ENCODE measurements at regions not wholly inside any gene's neighbourhood (a gene's known extent, or its start where the extent isn't known, plus 50 kb on each side); places are given as distances from the start of the nearest gene placed in this dataset.

- TF ChIP-seq CTCF (IDR thresholded peaks at IDR 0.05) = no peak
- Histone ChIP-seq H3K4me1 (no peaks in the 10 kb centered on the region), H3K36me3 (no peaks in the 10 kb centered on the region), H3K9me3 (no peaks in the 10 kb centered on the region), H3K27ac (no peak overlapping the region), H3K27me3 (no peaks in the 10 kb centered on the region), H3K4me3 (no peak overlapping the region)
- intact Hi-C loops (cut with DNase I) = no loop called here
- 73 to 82% methylated on average over 3 of the region's 3 CpGs for WGBS, 2 donors
- DNase-seq (no peak), FAIRE-seq (no peak), ATAC-seq (no peak)
These were observed 64.0 kb upstream of the PLXNA2 start for GRCh38 chr1:208308221-208308620.

GRCh38 chr1:208309771-208310170 is 65.6 kb upstream of the PLXNA2 start:
- Histone ChIP-seq H3K4me3 (no peak overlapping the region), H3K27ac (no peak overlapping the region), H3K36me3 (no peaks in the 10 kb centered on the region), H3K27me3 (no peaks in the 10 kb centered on the region), H3K4me1 (no peaks in the 10 kb centered on the region), H3K9me3 (no peaks in the 10 kb centered on the region)
- no peak for DNase-seq
- no peak for FAIRE-seq
- no peak for ATAC-seq
- intact Hi-C loops (cut with DNase I) = no loop called here
- 65 to 80% methylated on average over 7 of the region's 7 CpGs for WGBS, 2 donors
- TF ChIP-seq CTCF (IDR thresholded peaks at IDR 0.05) = no peak

GRCh38 chr1:208312706-208313105 is 68.5 kb upstream of the PLXNA2 start:
- Histone ChIP-seq H3K36me3 (no peaks in the 10 kb centered on the region), H3K9me3 (no peaks in the 10 kb centered on the region), H3K27ac (no peak overlapping the region), H3K4me3 (no peak overlapping the region), H3K27me3 (peaks cover 0 to 9% (median 0%) of the 10 kb centered on the region in 4 donors), H3K4me1 (no peaks in the 10 kb centered on the region)
- no peak for TF ChIP-seq CTCF (IDR thresholded peaks at IDR 0.05)
- intact Hi-C loops (cut with DNase I) = no loop called here
- DNase-seq (no peak), ATAC-seq (no peak), FAIRE-seq (no peak)

GRCh38 chr1:208314431-208314830 is 70.2 kb upstream of the PLXNA2 start:
- ATAC-seq (no peak), FAIRE-seq (no peak), DNase-seq (no peak)
- WGBS, 2 donors = 73 to 86% methylated on average over 2 of the region's 2 CpGs
- no peaks in the 10 kb centered on the region for H3K4me1 ChIP-seq
- intact Hi-C loops (cut with DNase I) = no loop called here
- TF ChIP-seq CTCF (IDR thresholded peaks at IDR 0.05) = no peak
- H3K27me3 ChIP-seq = peaks cover 0 to 14% (median 0%) of the 10 kb centered on the region in 4 donors
- H3K9me3 ChIP-seq = no peaks in the 10 kb centered on the region
- H3K36me3 ChIP-seq = no peaks in the 10 kb centered on the region
- no peak overlapping the region for H3K4me3 ChIP-seq
- H3K27ac ChIP-seq = no peak overlapping the region

- 70 to 74% methylated on average over 2 of the region's 2 CpGs for WGBS, 2 donors
- no peaks in the 10 kb centered on the region for H3K36me3 ChIP-seq
- ATAC-seq (no peak), FAIRE-seq (no peak), DNase-seq (no peak)
- peaks cover 0 to 19% (median 0%) of the 10 kb centered on the region in 4 donors for H3K27me3 ChIP-seq
- no peak for TF ChIP-seq CTCF (IDR thresholded peaks at IDR 0.05)
- no peaks in the 10 kb centered on the region for H3K4me1 ChIP-seq
- intact Hi-C loops (cut with DNase I) = no loop called here
- H3K9me3 ChIP-seq = no peaks in the 10 kb centered on the region
- H3K4me3 ChIP-seq = no peak overlapping the region
- no peak overlapping the region for H3K27ac ChIP-seq
These were observed 74.1 kb upstream of the PLXNA2 start for GRCh38 chr1:208318150-208318734.
